ENCODE measurements at regions not wholly inside any gene's neighbourhood (a gene's known extent, or its start where the extent isn't known, plus 50 kb on each side); places are given as distances from the start of the nearest gene placed in this dataset.

DNA sequence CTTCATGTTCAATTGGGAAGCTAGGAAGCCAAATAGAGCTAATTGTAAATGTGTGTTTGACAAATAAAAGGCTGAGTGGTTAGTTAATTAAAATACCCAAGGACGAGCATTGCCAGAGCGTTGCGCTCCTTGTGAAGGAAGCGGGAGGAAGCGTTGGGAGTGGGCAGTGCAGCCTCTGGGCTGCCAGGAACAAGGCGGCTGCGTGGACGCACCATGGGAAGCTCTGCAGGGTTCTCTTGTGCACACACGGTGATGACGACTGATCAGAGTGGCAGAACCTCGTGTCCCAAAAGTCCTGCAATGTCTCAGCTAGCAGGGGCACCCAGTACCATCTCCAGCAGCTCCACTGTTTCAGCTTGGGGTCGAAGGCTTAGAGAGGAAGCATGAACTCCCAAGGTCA lies 546.6 kb upstream of the TMEM132C start:
- H3K27ac ChIP-seq (ENCODE audit: insufficient read length, low read depth, low read length), result no peak overlapping the region
- no peak overlapping the region for H3K4ac ChIP-seq (ENCODE audit: low read depth, low read length)
- H3K4me1 Mint-ChIP-seq, result peaks cover 13 to 20% of the 10 kb centered on the region in 2 experiments
- no peaks in the 10 kb centered on the region for H3K9me3 ChIP-seq (ENCODE audit: control insufficient read depth, low read depth, low read length)
- H3K18ac ChIP-seq (ENCODE audit: insufficient read length, low read depth, low read length), result no peak overlapping the region
- H3K36me3 Mint-ChIP-seq (ENCODE audit: insufficient read depth in 1 of 3, low read depth in 3 of 3), result no peaks in the 10 kb centered on the region
- no peak overlapping the region for H3K56ac ChIP-seq (ENCODE audit: insufficient read length, low read depth, low read length)
- no peak overlapping the region for H2BK20ac ChIP-seq (ENCODE audit: low read depth, low read length, poor library complexity, severe bottlenecking)
- H2BK15ac ChIP-seq (ENCODE audit: low read depth, low read length), result no peak overlapping the region
- no peaks in the 10 kb centered on the region for H3K23me2 ChIP-seq (ENCODE audit: insufficient read length, low read depth, low read length, poor library complexity, severe bottlenecking)
- no peak overlapping the region for H2BK120ac ChIP-seq (ENCODE audit: low read depth, low read length, poor library complexity, severe bottlenecking)
- no peak overlapping the region for H4K8ac ChIP-seq (replicated peaks; ENCODE audit: insufficient read length, low read depth, low read length)
- H4K20me1 ChIP-seq (ENCODE audit: control insufficient read depth, insufficient read depth, insufficient read length), result no peaks in the 10 kb centered on the region
- H3K79me2 ChIP-seq (ENCODE audit: insufficient read depth, low read length), result no peaks in the 10 kb centered on the region
- no peak overlapping the region for H4K5ac ChIP-seq (ENCODE audit: insufficient read length, low read depth, low read length)
- H3K4me3 Mint-ChIP-seq, result no peak overlapping the region
- no peak overlapping the region for H3K23ac ChIP-seq (ENCODE audit: insufficient read length, low read depth, low read length)
- H3K9me3 Mint-ChIP-seq, result no peaks in the 10 kb centered on the region
- no peaks in the 10 kb centered on the region for H3K27me3 ChIP-seq (ENCODE audit: insufficient read depth, low read length)
- no peak overlapping the region for H2AK5ac ChIP-seq (ENCODE audit: insufficient read length, low read length)
- DNase-seq, result no peak
- H3K79me1 ChIP-seq (ENCODE audit: insufficient read depth, low read depth, low read length, poor library complexity, severe bottlenecking), result no peaks in the 10 kb centered on the region
- H3K9ac ChIP-seq (ENCODE audit: extremely low read depth, insufficient read length, low read length), result no peak overlapping the region
- H2BK12ac ChIP-seq (ENCODE audit: insufficient read length, low read depth, low read length), result no peak overlapping the region
- H3K14ac ChIP-seq (ENCODE audit: insufficient read depth, low read length), result no peak overlapping the region; the same call in 1 of the 2 replicates
- no peak overlapping the region for H4K91ac ChIP-seq (ENCODE audit: insufficient read length, low read depth, low read length)
- no peak overlapping the region for H3T11ph ChIP-seq (ENCODE audit: low read length)
- H3K4me2 ChIP-seq (ENCODE audit: insufficient read depth, insufficient read length, low read length), result no peak overlapping the region
- TF ChIP-seq, protein P1, sequence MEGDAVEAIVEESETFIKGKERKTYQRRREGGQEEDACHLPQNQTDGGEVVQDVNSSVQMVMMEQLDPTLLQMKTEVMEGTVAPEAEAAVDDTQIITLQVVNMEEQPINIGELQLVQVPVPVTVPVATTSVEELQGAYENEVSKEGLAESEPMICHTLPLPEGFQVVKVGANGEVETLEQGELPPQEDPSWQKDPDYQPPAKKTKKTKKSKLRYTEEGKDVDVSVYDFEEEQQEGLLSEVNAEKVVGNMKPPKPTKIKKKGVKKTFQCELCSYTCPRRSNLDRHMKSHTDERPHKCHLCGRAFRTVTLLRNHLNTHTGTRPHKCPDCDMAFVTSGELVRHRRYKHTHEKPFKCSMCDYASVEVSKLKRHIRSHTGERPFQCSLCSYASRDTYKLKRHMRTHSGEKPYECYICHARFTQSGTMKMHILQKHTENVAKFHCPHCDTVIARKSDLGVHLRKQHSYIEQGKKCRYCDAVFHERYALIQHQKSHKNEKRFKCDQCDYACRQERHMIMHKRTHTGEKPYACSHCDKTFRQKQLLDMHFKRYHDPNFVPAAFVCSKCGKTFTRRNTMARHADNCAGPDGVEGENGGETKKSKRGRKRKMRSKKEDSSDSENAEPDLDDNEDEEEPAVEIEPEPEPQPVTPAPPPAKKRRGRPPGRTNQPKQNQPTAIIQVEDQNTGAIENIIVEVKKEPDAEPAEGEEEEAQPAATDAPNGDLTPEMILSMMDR (conservative IDR thresholded peaks at IDR 0.05), result no peak
- no CpG with 5 or more reads among the region's 12 CpGs for WGBS (ENCODE audit: extremely low coverage, insufficient read length, low lambda C conversion rate)
- H3K27me3 Mint-ChIP-seq (ENCODE audit: low read depth), result peaks cover 2% of the 10 kb centered on the region; the same call in 1 of the 2 replicates
- H3K4me1 ChIP-seq (ENCODE audit: insufficient read depth, low read length), result 0 out of 2 replicates have a peak, but pooled peaks cover 3% of the 10 kb centered on the region
- H3K27ac Mint-ChIP-seq, result no peak overlapping the region
- no peak overlapping the region for H2BK5ac ChIP-seq (ENCODE audit: insufficient read length, low read length)
- no peak overlapping the region for H2AFZ ChIP-seq (ENCODE audit: low read length)

All from H9 (cell line).